HG02885 (cell line): ENCODE measurements at regions not wholly inside any gene's neighbourhood (a gene's known extent, or its start where the extent isn't known, plus 50 kb on each side); places are given as distances from the start of the nearest gene placed in this dataset.
"Not testable (repeated sequence)": the region's sequence is repeated elsewhere in the genome, so short reads cannot be mapped to it uniquely, and the experiment has no call there.

ENCODE experiments used
- ATAC-seq: cut with Tn5 transposase; IDR thresholded peaks from one replicate; pipeline ENCODE4 v1.9.1; 2021; ENCODE audit warnings: mild to moderate bottlenecking; ENCODE audit not compliant: unreplicated experiment, poor library complexity

- not testable (repeated sequence) for ATAC-seq
Observed at GRCh38 chr2:95682889-95683517, 91.2 kb downstream of the TRIM43 start.

GRCh38 chr2:95685513-95685912 is 93.7 kb downstream of the TRIM43 start:
- no peak for ATAC-seq

GRCh38 chr2:95686056-95686825 is 94.4 kb downstream of the TRIM43 start:
- ATAC-seq: not testable (repeated sequence)

GRCh38 chr2:95687852-95688251 is 96.1 kb downstream of the TRIM43 start:
- ATAC-seq: not testable (repeated sequence)

GRCh38 chr2:95691210-95691609 is 99.4 kb downstream of the TRIM43 start:
- not testable (repeated sequence) for ATAC-seq

GRCh38 chr2:95693071-95693846 is 101.5 kb downstream of the TRIM43 start:
- not testable (repeated sequence) for ATAC-seq

- ATAC-seq: no peak
Observed at GRCh38 chr2:95695613-95696012, 103.8 kb downstream of the TRIM43 start.

GRCh38 chr2:95698146-95698545 is 106.3 kb downstream of the TRIM43 start:
- no peak for ATAC-seq

GRCh38 chr2:95699201-95700184 is 107.7 kb downstream of the TRIM43 start:
- not testable (repeated sequence) for ATAC-seq

GRCh38 chr2:95700519-95700918 is 108.7 kb downstream of the TRIM43 start:
- ATAC-seq: no peak

GRCh38 chr2:95702471-95702870 is 110.7 kb downstream of the TRIM43 start:
- no peak for ATAC-seq

- ATAC-seq: not testable (repeated sequence)
Observed at GRCh38 chr2:95707161-95707560, 115.4 kb downstream of the TRIM43 start.

- no peak for ATAC-seq
Observed at GRCh38 chr2:95707837-95708236, 116.0 kb downstream of the TRIM43 start.

- no peak for ATAC-seq
Observed at GRCh38 chr2:95709831-95710230, 118.0 kb downstream of the TRIM43 start.

GRCh38 chr2:95713470-95714177 is 121.8 kb downstream of the TRIM43 start:
- ATAC-seq: not testable (repeated sequence)

GRCh38 chr2:95714398-95714797 is 122.6 kb downstream of the TRIM43 start:
- not testable (repeated sequence) for ATAC-seq

- ATAC-seq: no peak
Observed at GRCh38 chr2:95719473-95720060, 127.8 kb downstream of the TRIM43 start.

GRCh38 chr2:95721726-95722125 is 129.9 kb downstream of the TRIM43 start:
- no peak for ATAC-seq
